OCI-M2 (cell line): ENCODE measurements at regions not wholly inside any gene's neighbourhood (a gene's known extent, or its start where the extent isn't known, plus 50 kb on each side); places are given as distances from the start of the nearest gene placed in this dataset.
A peak's percentile ranks its signal among the peaks of the same experiment; 100 is the strongest.
"Not testable (repeated sequence)": the region's sequence is repeated elsewhere in the genome, so short reads cannot be mapped to it uniquely, and the experiment has no call there.

ENCODE experiments used
- DNase-seq: peaks from one replicate; lab custom pipeline; 2025; ENCODE audit not compliant: unreplicated experiment; lab: John Stamatoyannopoulos, UW

DNA sequence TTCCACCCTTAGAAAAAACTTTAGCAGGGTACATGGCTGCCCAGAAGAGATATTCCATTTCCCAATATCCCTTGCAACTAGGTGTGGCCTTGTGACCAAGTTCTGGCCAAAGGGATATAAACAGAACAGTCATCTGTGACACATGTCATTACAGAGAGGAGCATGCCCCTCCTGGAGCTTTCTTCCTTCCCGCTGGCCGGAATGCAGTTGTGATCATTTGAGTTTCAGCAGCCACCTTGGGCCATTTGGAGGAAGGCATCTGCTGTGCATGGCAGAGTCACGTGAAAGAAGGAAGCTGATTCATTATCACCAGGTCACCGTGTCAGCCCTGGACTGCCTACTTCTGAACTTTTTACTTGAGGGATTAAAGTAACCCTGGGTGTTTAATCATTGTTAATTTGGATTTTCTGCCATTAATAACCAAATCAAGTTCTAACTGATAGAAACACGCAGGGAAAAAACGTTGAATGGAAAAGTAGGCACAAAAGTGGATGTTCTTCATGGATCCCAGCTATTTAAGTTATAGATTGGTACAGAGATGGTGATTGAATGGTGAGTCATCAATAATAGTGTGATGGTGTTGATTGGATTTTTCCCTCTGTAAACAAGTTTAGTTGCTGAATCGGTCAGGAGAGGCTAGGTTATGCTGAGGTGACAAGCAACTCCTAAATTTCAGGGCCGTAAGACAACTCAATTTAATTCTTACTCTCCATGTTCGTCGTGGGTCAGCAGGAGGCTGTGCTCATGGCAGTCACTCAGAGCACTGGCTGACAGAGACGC lies 80.7 kb upstream of the CCDC167 start:
- no peak for DNase-seq

GRCh38 chr6:37579444-37580067 lies 79.9 kb upstream of the CCDC167 start:
- DNase-seq: no peak

GRCh38 chr6:37578104-37578503 lies 78.4 kb upstream of the CCDC167 start:
- DNase-seq: no peak

GRCh38 chr6:37576336-37576737 lies 76.6 kb upstream of the CCDC167 start:
- DNase-seq: no peak

DNA sequence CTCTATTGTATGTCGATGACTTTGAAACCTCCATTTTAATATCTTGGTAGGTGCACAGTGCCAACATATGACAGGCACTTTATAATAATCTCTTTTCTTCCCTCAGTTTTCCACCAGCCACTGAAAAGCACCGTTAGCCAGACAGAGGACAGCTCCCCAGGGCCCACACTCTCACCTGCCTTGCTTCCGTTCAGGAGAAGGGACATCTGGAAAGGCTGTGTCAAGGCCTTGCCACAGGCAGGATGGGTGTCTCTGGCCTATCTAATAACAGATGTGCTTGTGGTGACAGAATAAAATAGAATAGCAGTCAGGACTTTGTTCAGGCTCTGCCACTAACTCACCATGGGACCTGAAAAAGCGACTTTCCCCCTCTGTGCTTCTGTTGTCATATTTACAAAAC lies 75.5 kb upstream of the CCDC167 start:
- DNase-seq: no peak

DNA sequence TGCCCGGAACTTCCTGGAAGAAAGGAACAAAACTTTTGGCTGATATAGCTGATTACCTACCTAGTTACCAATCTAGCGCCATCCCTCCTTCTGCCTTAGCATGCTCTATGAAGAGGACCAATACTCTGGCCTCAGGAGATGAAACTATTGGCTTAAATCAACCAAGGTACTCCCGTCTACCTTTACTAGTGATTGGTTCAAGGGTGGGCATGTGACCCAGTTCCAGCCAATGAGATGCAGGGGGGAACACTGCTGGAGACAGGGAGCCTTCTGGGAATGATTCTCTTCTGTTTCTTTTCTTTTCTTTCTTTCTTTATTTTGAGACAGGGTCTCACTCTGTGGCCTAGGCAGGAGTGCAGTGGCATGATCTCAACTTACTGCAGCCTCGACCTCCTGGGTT lies 72.6 kb upstream of the CCDC167 start:
- DNase-seq: no peak

GRCh38 chr6:37570482-37571133 lies 70.9 kb upstream of the CCDC167 start:
- DNase-seq: no peak

GRCh38 chr6:37569743-37570481 lies 70.2 kb upstream of the CCDC167 start:
- DNase-seq: no peak

GRCh38 chr6:37569317-37569716 lies 69.6 kb upstream of the CCDC167 start:
- DNase-seq: no peak

GRCh38 chr6:37566950-37567349 lies 67.3 kb upstream of the CCDC167 start:
- no peak for DNase-seq

DNA sequence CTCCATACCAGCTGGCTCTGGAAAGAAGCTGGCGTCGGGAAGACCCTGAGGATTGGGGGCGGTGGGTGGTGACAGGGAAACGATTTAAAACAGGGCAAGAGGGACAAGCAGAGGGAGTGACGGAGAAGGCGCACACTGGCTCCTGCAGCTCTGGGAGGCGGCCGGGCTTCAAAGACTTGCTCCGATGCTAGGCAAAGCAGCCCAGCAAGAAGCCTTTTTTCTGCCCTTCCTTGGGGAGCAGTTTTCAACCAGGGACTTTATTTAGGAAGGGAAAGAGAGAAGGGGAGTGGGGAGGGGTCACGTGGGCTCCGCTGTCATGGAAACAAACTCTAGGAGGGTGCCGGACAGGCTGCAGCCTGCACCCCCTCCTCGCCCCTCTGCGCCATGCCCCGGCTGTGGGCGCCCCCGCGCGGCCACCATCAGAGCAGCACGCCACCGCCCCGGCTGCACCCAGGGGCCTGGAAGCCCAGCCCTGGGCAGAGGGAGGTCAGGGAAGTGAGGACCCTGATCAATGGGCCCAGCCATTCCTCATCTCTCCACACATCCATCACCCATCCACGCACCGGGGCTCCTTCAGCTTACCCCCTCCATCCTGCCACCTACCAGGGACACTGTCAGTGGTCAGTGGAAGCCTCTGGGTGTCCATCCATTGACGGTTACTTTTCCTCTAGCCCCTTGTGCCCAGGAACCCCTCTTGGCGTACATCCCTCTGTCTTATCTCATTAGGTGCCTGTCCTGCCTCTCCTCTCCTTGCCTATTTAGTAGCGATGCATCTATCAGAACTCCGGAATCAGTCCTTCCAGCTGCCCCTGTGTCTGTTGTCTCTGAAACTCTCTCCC lies 66.6 kb upstream of the CCDC167 start:
- peak; percentile 53 for DNase-seq

DNA sequence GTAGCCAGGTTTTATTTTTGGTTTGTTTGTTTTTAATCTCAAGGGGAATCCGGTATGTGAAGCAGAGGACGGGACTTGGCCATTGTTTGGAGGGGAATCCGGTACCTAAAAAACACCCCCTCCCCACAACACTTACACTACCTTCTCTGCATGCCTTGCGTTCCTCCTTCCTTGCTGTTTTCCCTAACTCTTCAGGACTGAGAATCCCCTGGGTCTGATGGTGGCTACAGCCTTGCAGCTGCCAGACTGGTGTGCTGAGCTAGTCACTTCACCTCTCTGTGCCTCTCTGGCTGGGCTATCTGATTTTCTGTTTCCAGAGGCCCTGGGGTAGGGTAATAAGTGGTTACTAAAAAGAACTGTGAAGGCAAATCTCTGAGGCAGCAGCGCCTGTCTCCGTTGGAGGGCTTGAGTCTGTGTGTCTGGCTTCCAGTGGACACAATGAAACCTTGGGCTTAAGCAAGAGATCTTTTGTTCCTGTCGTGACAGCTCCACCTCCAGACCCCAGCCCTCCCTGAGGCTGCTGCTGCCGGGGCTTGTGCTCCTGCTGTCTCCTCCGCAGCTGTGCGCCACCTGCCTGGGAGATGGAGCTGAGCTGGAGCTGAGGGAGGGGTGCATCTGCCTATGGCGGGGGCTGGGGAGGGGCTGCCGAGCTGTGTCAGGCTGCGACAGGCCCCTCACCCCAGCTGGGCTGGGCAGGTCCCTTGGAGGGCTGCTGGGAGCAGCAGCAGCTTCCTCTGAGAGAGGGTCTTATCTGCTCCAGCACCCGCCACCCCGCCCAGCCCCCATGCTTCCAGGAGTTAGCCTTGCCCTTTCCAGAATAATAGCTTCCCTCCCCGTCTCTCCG lies 65.8 kb upstream of the CCDC167 start:
- peak; percentile 68 for DNase-seq

DNA sequence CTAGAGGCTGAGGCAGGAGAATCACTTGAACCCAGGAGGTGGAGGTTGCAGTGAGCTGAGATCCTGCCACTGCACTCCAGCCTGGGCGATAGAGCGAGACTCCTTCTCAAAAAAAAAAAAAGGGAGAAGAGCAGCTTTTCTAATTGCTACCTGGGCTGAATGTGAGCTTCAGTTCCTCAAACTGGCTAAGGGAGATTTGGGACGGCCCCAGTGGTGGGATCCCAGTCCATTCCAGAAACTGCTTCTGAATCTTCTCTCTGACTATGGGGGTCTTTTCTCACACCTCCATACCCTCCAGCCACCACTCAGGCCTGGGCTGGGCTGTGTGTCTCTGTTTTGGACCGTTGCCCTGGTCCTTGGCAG lies 63.2 kb upstream of the CCDC167 start:
- DNase-seq: not testable (repeated sequence)

GRCh38 chr6:37561361-37561760 lies 61.7 kb upstream of the CCDC167 start:
- DNase-seq: no peak

DNA sequence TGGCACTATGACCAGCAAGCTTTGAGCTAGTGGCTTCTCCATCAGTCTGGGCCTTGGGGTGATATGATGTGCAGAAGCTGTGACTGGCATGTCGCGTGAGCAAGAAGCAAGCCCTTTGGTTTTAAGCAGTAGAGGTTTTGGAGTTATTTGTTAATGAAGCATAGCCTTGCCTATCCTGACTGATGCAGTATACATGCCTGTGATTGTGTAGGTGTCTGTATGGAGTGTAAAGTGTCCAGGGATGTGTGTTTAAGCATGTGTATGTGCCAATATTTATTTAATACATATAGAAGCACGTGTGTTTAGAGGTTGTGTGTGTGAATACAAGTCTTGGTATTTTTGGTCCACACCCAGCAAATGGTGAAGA lies 61.0 kb upstream of the CCDC167 start:
- DNase-seq: no peak

GRCh38 chr6:37559501-37559900 lies 59.8 kb upstream of the CCDC167 start:
- no peak for DNase-seq

GRCh38 chr6:37559050-37559449 lies 59.4 kb upstream of the CCDC167 start:
- DNase-seq: no peak

DNA sequence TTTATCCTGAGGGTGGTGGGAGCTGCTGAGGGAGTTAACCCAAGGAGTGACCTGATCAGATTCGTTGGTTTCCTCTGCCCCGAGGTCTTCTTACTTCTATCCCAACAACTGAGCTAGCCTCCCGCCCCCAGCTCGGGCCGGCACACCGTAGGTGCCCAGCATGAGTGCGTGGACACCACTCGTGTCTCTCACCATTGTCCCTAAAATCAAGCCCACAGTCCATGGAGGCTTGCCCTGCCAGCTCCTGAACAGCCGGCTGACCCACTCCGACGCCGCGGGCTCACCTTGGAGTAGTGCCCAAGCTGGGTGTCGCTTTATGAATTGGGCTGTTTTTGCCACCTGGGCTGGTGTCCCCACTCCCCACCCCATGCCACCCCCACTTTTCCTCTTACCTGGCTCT lies 59.0 kb upstream of the CCDC167 start:
- no peak for DNase-seq

- DNase-seq: no peak
These were observed 58.5 kb upstream of the CCDC167 start for GRCh38 chr6:37558168-37558567.

GRCh38 chr6:37557645-37558114 lies 58.0 kb upstream of the CCDC167 start:
- DNase-seq: no peak
